OCI-LY1 (cell line): ENCODE measurements at regions not wholly inside any gene's neighbourhood (a gene's known extent, or its start where the extent isn't known, plus 50 kb on each side); places are given as distances from the start of the nearest gene placed in this dataset.

Source experiments
- H2AFZ ChIP-seq: fragments of 200-600 bp; sonication (generic), shearing (Covaris generic); 2 replicates; pipeline ENCODE4 v1.6.0; 2014; ENCODE audit warnings: antibody characterized with exemption, mild to moderate bottlenecking, low read length
- H3F3A ChIP-seq: fragments of 200-600 bp; sonication (generic), shearing (Covaris generic); 2 replicates; pipeline ENCODE4 v1.6.0; 2014; ENCODE audit warnings: mild to moderate bottlenecking, antibody characterized with exemption, low read length, moderate library complexity; ENCODE audit not compliant: insufficient read depth
- H3K27ac ChIP-seq: fragments of 200-600 bp; sonication (generic); 2 replicates; pipeline ENCODE4 v1.5.1; 2014; ENCODE audit warnings: low read length, mixed run types, mild to moderate bottlenecking, low read depth; ENCODE audit not compliant: poor library complexity, severe bottlenecking
- H3K27me3 ChIP-seq: fragments of 200-600 bp; sonication (generic); 2 replicates; pipeline ENCODE4 v1.6.0; 2014; ENCODE audit warnings: antibody characterized with exemption, mild to moderate bottlenecking, low read length, moderate library complexity; ENCODE audit not compliant: insufficient read depth
- H3K36me3 ChIP-seq: fragments of 200-600 bp; sonication (generic); 2 replicates; pipeline ENCODE4 v1.6.1; 2014; ENCODE audit warnings: mild to moderate bottlenecking, antibody characterized with exemption, low read length, moderate library complexity, mixed read lengths; ENCODE audit not compliant: insufficient read depth
- H3K4me1 ChIP-seq: fragments of 200-600 bp; sonication (generic); 2 replicates; pipeline ENCODE4 v1.5.1; 2014; ENCODE audit warnings: mild to moderate bottlenecking, low read length, moderate library complexity; ENCODE audit not compliant: insufficient read depth, severe bottlenecking
- H3K4me2 ChIP-seq: fragments of 200-600 bp; sonication (generic), shearing (Covaris generic); 2 replicates; pipeline ENCODE4 v1.6.1; 2014; ENCODE audit warnings: low read length
- H3K4me3 ChIP-seq: fragments of 200-600 bp; sonication (generic); 2 replicates; pipeline ENCODE4 v1.5.1; 2014; ENCODE audit warnings: low read length, low read depth, mild to moderate bottlenecking, mixed read lengths; ENCODE audit not compliant: poor library complexity, severe bottlenecking
- H3K79me2 ChIP-seq: fragments of 200-600 bp; shearing (Covaris generic); 2 replicates; pipeline ENCODE4 v1.6.1; 2016; ENCODE audit warnings: mixed run types, low read length, mixed read lengths; ENCODE audit not compliant: insufficient read depth
- H3K9ac ChIP-seq: fragments of 200-600 bp; sonication (generic), shearing (Covaris generic); 2 replicates; pipeline ENCODE4 v1.6.1; 2014; ENCODE audit warnings: mild to moderate bottlenecking, low read length, mixed read lengths
- H3K9me2 ChIP-seq: fragments of 200-600 bp; sonication (generic), shearing (Covaris generic); 2 replicates; pipeline ENCODE4 v1.6.1; 2014; ENCODE audit warnings: low read depth, mild to moderate bottlenecking, low read length, mixed read lengths
- H3K9me3 ChIP-seq: fragments of 200-600 bp; shearing (Covaris generic); 2 replicates; pipeline ENCODE4 v1.6.1; 2014; ENCODE audit warnings: low read length, mixed read lengths
- H4K20me1 ChIP-seq: fragments of 200-600 bp; sonication (generic), shearing (Covaris generic); 2 replicates; pipeline ENCODE4 v1.6.0; 2016; ENCODE audit warnings: mild to moderate bottlenecking, low read length; ENCODE audit not compliant: insufficient read depth
- EZH2 ChIP-seq: fragments of 200-600 bp; sonication (generic), shearing (Covaris generic); IDR thresholded peaks from 2 replicates; pipeline ENCODE4 v1.8.0; 2017; ENCODE audit warnings: borderline replicate concordance, mixed run types, mild to moderate bottlenecking, antibody characterized with exemption, low read length, moderate library complexity, mixed read lengths
- TF ChIP-seq, protein P1 (sequence below): fragments of 200-600 bp; sonication (generic), shearing (Covaris generic); IDR thresholded peaks from 2 replicates; pipeline ENCODE4 v1.5.1; 2017; ENCODE audit warnings: mild to moderate bottlenecking, antibody characterized with exemption, low read length, moderate library complexity, mixed read lengths

DNA sequence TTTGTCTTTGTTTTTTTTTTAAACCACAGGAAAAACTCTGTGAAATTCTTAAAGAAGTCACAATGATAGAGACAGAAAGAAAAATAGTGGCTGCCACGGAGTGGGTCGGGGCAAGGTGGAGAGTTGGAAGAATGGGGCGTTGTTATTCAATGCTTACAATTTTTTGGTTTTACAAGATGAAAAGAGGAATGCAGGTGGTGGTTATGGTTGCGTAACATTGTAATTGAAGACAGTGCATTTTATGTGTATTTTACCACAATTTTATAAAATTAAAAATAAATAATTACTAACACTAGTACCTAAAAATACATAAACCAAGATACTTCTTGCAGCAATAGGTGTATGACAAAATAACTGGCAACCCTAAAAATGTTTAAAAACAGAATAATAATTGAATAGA lies 76.9 kb upstream of the VOPP1 start:
- H3K36me3 ChIP-seq: no peaks in the 10 kb centered on the region
- H3K27ac ChIP-seq: no peak overlapping the region

GRCh38 chr7:55644567-55644966 lies 72.3 kb upstream of the VOPP1 start:
- H3K9me3 ChIP-seq: 0 out of 2 replicates have a peak, but pooled peaks cover 3% of the 10 kb centered on the region
- H4K20me1 ChIP-seq: no peaks in the 10 kb centered on the region
- H2AFZ ChIP-seq: no peak overlapping the region
- no peak overlapping the region for H3K4me3 ChIP-seq
- H3K27me3 ChIP-seq: no peaks in the 10 kb centered on the region
- no peaks in the 10 kb centered on the region for H3F3A ChIP-seq
- TF ChIP-seq EZH2: no peak
- TF ChIP-seq, protein P1, sequence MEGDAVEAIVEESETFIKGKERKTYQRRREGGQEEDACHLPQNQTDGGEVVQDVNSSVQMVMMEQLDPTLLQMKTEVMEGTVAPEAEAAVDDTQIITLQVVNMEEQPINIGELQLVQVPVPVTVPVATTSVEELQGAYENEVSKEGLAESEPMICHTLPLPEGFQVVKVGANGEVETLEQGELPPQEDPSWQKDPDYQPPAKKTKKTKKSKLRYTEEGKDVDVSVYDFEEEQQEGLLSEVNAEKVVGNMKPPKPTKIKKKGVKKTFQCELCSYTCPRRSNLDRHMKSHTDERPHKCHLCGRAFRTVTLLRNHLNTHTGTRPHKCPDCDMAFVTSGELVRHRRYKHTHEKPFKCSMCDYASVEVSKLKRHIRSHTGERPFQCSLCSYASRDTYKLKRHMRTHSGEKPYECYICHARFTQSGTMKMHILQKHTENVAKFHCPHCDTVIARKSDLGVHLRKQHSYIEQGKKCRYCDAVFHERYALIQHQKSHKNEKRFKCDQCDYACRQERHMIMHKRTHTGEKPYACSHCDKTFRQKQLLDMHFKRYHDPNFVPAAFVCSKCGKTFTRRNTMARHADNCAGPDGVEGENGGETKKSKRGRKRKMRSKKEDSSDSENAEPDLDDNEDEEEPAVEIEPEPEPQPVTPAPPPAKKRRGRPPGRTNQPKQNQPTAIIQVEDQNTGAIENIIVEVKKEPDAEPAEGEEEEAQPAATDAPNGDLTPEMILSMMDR: no peak
- H3K4me2 ChIP-seq: no peak overlapping the region
- no peaks in the 10 kb centered on the region for H3K9me2 ChIP-seq
- no peaks in the 10 kb centered on the region for H3K36me3 ChIP-seq
- H3K79me2 ChIP-seq: no peaks in the 10 kb centered on the region
- H3K27ac ChIP-seq: no peak overlapping the region
- no peak overlapping the region for H3K9ac ChIP-seq
- no peaks in the 10 kb centered on the region for H3K4me1 ChIP-seq

More for the DNA sequence above, 76.9 kb upstream of the VOPP1 start:
- H3K4me2 ChIP-seq: no peak overlapping the region
- no peaks in the 10 kb centered on the region for H3K27me3 ChIP-seq
- no peaks in the 10 kb centered on the region for H3K79me2 ChIP-seq
- TF ChIP-seq, protein P1: no peak
- no peak for TF ChIP-seq EZH2
- H3K9me3 ChIP-seq: no peaks in the 10 kb centered on the region
- no peaks in the 10 kb centered on the region for H4K20me1 ChIP-seq
- no peak overlapping the region for H3K4me3 ChIP-seq
- H2AFZ ChIP-seq: no peak overlapping the region
- no peak overlapping the region for H3K9ac ChIP-seq
- H3K9me2 ChIP-seq: no peaks in the 10 kb centered on the region
- H3K4me1 ChIP-seq: no peaks in the 10 kb centered on the region
- H3F3A ChIP-seq: no peaks in the 10 kb centered on the region

DNA sequence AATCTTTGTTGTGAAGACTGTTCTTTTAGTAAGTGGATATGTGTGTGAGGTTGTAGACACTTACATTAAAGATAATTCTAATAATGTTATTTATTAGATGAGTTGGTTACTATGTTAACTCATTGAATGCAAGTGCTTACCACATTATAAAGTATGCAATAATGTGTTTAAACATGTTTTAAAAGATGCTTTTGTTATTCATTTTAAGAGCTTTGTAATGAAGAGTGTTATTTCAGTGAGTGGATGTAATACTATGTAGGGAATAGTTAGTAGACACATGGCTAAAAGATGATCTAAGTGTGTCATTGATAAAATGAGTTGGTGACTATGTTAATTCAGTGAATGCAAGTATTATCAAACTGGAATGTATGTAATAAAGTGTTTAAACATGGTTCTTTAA lies 70.0 kb upstream of the VOPP1 start:
- no peak overlapping the region for H3K27ac ChIP-seq

More for the DNA sequence above, 70.0 kb upstream of the VOPP1 start:
- Histone ChIP-seq H3K4me3 (no peak overlapping the region), H3K9me2 (no peaks in the 10 kb centered on the region), H3F3A (no peaks in the 10 kb centered on the region), H3K9ac (no peak overlapping the region), H3K9me3 (0 out of 2 replicates have a peak, but pooled peaks cover 3% of the 10 kb centered on the region), H3K79me2 (no peaks in the 10 kb centered on the region), H3K4me1 (no peaks in the 10 kb centered on the region), H3K27me3 (no peaks in the 10 kb centered on the region), H3K4me2 (no peak overlapping the region), H4K20me1 (no peaks in the 10 kb centered on the region), H3K36me3 (no peaks in the 10 kb centered on the region), H2AFZ (no peak overlapping the region)
- no peak for TF ChIP-seq EZH2
- TF ChIP-seq, protein P1: no peak
